Keratinocyte (primary cell): ENCODE measurements at regions not wholly inside any gene's neighbourhood (a gene's known extent, or its start where the extent isn't known, plus 50 kb on each side); places are given as distances from the start of the nearest gene placed in this dataset.

Source experiments
- CTCF ChIP-seq, 3 experiments: IDR thresholded peaks in 1 of 3; conservative IDR thresholded peaks in 1 of 3; optimal IDR thresholded peaks in 1 of 3; 2 replicates in 2 of 3; 3 replicates in 1 of 3; pipeline versions ENCODE3 to v1.5.1; 2011; ENCODE audit warnings: low read length in 3 of 3, mild to moderate bottlenecking in 3 of 3, moderate library complexity in 2 of 3, control low read depth in 1 of 3, inconsistent platforms in 1 of 3; ENCODE audit not compliant: insufficient read depth in 2 of 3; ENCODE audit errors: extremely low read depth in 1 of 3
- EZH2 ChIP-seq: IDR thresholded peaks from one replicate; pipeline ENCODE4 v1.6.1; 2012; ENCODE audit warnings: inconsistent platforms, mild to moderate bottlenecking, low read length, moderate library complexity

GRCh38 chr7:42606193-42606905 lies 305.5 kb downstream of the C7orf25 start:
- no peak for TF ChIP-seq CTCF (optimal IDR thresholded peaks at IDR 0.05 in 1 of 3, IDR thresholded peaks at IDR 0.05 in 1 of 3, conservative IDR thresholded peaks at IDR 0.05 in 1 of 3; ENCODE audit: extremely low read depth in 1 of 3, insufficient read depth in 2 of 3, low read length in 3 of 3)
- no peak for TF ChIP-seq EZH2
